SJCRH30 (cell line): ENCODE measurements at regions not wholly inside any gene's neighbourhood (a gene's known extent, or its start where the extent isn't known, plus 50 kb on each side); places are given as distances from the start of the nearest gene placed in this dataset.

Experiments used
- DNase-seq, 2 experiments: peaks; one replicate each; pipeline ENCODE4 v3.0.0-alpha.2; 2015 to 2020
- H3K27ac ChIP-seq: fragments of 250-450 bp; sonication (Bioruptor Pico); 2 replicates; pipeline ENCODE4 v1.5.1; 2020; ENCODE audit warnings: mild to moderate bottlenecking, moderate library complexity
- H3K27me3 ChIP-seq: fragments of 250-450 bp; sonication (Bioruptor Pico); 2 replicates; pipeline ENCODE4 v1.5.1; 2020; ENCODE audit warnings: mild to moderate bottlenecking, moderate library complexity
- H3K36me3 ChIP-seq: fragments of 250-450 bp; sonication (Bioruptor Pico); 2 replicates; pipeline ENCODE4 v1.5.1; 2020; ENCODE audit warnings: mild to moderate bottlenecking, moderate library complexity
- H3K4me1 ChIP-seq: fragments of 250-450 bp; sonication (Bioruptor Pico); 2 replicates; pipeline ENCODE4 v1.5.1; 2020; ENCODE audit warnings: mild to moderate bottlenecking, moderate library complexity
- H3K4me3 ChIP-seq: fragments of 250-450 bp; sonication (Bioruptor Pico); 2 replicates; pipeline ENCODE4 v1.5.1; 2020; ENCODE audit warnings: mild to moderate bottlenecking, moderate library complexity
- H3K9me3 ChIP-seq: fragments of 250-450 bp; sonication (Bioruptor Pico); replicated peaks from 2 replicates; pipeline ENCODE4 v1.5.1; 2020; ENCODE audit warnings: mild to moderate bottlenecking, moderate library complexity

DNA sequence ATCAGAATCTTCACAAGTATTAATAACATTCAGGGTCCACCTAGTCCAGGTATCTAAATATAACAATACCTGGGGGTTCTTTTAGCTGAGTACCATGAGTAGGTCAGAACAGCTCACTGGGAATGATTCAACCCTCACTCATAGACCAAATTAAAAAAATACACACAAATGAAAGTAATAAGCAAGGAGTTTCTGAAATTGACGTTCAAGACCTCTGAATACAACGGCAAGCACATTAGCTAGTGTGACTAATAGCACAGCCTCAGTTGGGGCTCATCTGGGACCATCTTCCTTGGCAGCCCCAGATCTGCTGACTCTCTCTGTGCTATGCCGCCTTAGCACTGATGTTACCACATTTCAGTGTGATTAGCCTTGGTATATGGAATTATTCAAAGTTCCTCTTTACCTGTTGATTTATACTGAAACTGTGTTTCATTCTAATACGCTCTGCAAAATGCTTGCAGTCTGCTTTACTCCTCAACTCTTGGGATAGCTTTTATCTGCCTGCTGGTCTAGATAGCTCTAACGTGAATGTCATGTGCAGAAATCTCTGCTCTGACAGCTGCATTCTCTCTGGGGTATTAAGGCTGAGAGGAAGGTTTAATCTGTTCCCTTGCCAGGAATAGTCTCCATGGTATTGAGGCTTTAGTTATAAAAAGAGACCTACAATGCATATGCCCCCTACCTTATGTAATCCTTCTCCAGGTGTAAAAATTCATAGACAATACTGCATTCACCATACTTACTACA is 153.3 kb downstream of the METTL4 start:
- Histone ChIP-seq H3K4me1 (peaks cover 13% of the 10 kb centered on the region), H3K27me3 (no peaks in the 10 kb centered on the region), H3K36me3 (no peaks in the 10 kb centered on the region), H3K27ac (0 out of 2 replicates have a peak overlapping the region, but pooled peaks have one; percentile 4), H3K4me3 (no peak overlapping the region), H3K9me3 (no peaks in the 10 kb centered on the region)
- DNase-seq: peak; percentile 17 to 51

- Histone ChIP-seq H3K4me3 (no peak overlapping the region), H3K27ac (no peak overlapping the region), H3K4me1 (peaks cover 13% of the 10 kb centered on the region), H3K27me3 (no peaks in the 10 kb centered on the region), H3K9me3 (no peaks in the 10 kb centered on the region), H3K36me3 (no peaks in the 10 kb centered on the region)
- no peak for DNase-seq
Observed at GRCh38 chr18:2420367-2420766, 150.9 kb downstream of the METTL4 start.

- H3K27me3 ChIP-seq: no peaks in the 10 kb centered on the region
- H3K4me3 ChIP-seq: no peak overlapping the region
- no peak overlapping the region for H3K27ac ChIP-seq
- DNase-seq: no peak
- no peaks in the 10 kb centered on the region for H3K9me3 ChIP-seq
- H3K36me3 ChIP-seq: no peaks in the 10 kb centered on the region
- H3K4me1 ChIP-seq: peaks cover 5% of the 10 kb centered on the region
Observed at GRCh38 chr18:2423761-2424160, 147.5 kb downstream of the METTL4 start.

GRCh38 chr18:2424420-2424819 is 146.9 kb downstream of the METTL4 start:
- no peak for DNase-seq
- no peaks in the 10 kb centered on the region for H3K27me3 ChIP-seq
- peaks cover 4% of the 10 kb centered on the region for H3K4me1 ChIP-seq
- no peaks in the 10 kb centered on the region for H3K36me3 ChIP-seq
- H3K27ac ChIP-seq: no peak overlapping the region
- H3K9me3 ChIP-seq: no peaks in the 10 kb centered on the region
- H3K4me3 ChIP-seq: no peak overlapping the region

DNA sequence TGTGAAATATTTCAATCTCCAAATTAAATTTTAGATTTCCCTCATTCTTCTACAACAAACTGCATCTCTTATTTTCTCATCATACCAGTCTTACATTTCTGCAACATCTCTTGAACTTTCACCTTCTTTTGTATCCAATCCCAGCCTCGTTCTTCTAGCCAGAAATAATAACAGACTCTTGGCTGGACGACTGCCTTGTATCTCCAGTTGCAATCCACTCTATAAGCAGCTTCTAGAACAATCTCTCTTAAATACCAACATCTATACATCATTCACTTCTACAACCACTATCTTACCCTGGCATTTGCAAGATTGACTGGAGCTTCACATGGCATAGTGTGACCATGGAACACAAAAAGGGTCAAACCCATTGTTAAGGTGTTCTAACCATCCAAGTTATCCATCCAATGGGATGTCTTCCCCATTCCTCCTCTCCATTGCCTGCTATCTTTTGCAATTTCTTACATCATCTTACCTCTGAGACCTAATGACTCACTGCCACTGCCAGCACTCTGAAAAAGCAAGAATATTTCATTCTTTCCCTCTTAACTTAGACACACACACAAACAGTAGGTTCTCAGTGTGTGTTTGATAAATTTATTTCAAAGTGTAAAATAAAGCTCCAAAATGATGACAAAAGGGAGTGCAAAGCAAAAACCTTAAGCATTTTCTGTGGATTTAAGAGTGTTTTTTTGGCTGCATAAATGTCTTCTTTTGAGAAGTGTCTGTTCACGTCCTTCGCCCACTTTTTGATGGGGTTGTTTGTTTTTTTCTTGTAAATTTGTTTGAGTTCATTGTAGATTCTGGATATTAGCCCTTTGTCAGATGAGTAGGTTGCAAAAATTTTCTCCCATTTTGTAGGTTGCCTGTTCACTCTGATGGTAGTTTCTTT is 145.6 kb downstream of the METTL4 start:
- Histone ChIP-seq H3K36me3 (no peaks in the 10 kb centered on the region), H3K9me3 (no peaks in the 10 kb centered on the region), H3K4me1 (peaks cover 4% of the 10 kb centered on the region), H3K27ac (no peak overlapping the region), H3K4me3 (no peak overlapping the region), H3K27me3 (no peaks in the 10 kb centered on the region)
- DNase-seq: no peak

GRCh38 chr18:2430191-2430590 is 141.1 kb downstream of the METTL4 start:
- Histone ChIP-seq H3K27ac (no peak overlapping the region), H3K36me3 (no peaks in the 10 kb centered on the region), H3K4me3 (no peak overlapping the region), H3K4me1 (no peaks in the 10 kb centered on the region), H3K9me3 (no peaks in the 10 kb centered on the region), H3K27me3 (no peaks in the 10 kb centered on the region)
- no peak for DNase-seq

DNA sequence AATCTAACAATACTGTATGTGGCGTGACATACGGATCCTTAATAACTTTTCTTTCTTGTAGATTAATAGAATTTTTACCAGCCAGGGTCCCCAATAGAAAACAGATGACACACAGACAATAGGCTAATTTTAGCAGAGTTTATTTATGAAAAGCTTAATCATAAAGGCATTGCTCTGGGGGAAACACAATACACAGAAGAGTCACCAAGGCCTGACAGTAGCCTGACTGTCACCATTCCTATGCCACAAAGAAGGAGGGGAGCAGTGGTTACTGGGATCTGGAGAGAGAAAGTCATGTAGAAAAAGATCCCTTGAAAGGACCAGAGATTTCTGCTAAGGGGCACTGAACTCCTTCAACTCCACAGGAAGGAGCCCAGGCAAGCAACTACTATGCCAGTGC is 139.5 kb downstream of the METTL4 start:
- no peaks in the 10 kb centered on the region for H3K36me3 ChIP-seq
- no peak overlapping the region for H3K4me3 ChIP-seq
- no peaks in the 10 kb centered on the region for H3K27me3 ChIP-seq
- no peaks in the 10 kb centered on the region for H3K4me1 ChIP-seq
- DNase-seq: no peak
- no peaks in the 10 kb centered on the region for H3K9me3 ChIP-seq
- H3K27ac ChIP-seq: no peak overlapping the region

- Histone ChIP-seq H3K27me3 (no peaks in the 10 kb centered on the region), H3K4me1 (no peaks in the 10 kb centered on the region), H3K36me3 (no peaks in the 10 kb centered on the region), H3K9me3 (no peaks in the 10 kb centered on the region), H3K27ac (no peak overlapping the region), H3K4me3 (no peak overlapping the region)
- no peak for DNase-seq
Observed at GRCh38 chr18:2433366-2433765, 137.9 kb downstream of the METTL4 start.

DNA sequence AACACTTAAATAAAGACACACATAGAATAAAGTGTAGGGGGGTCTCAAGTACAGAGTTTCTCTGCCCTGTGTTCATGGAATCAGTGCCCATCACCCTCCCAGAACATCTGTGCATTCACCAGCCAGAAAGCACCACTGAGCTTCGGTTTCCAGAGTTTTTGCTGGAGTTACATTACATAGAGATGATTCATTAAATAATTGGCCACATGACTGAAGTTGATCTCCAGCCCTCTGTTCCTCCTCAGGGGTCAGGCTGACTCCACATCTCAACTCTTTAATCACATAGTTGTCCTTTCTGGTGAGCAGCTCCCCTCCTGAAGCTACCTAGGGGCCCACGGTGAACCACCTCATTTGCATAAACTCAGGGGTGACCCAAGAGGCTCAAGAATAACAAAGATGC is 129.8 kb downstream of the METTL4 start:
- H3K27ac ChIP-seq: no peak overlapping the region
- H3K27me3 ChIP-seq: no peaks in the 10 kb centered on the region
- no peaks in the 10 kb centered on the region for H3K36me3 ChIP-seq
- H3K9me3 ChIP-seq: no peaks in the 10 kb centered on the region
- H3K4me1 ChIP-seq: no peaks in the 10 kb centered on the region
- H3K4me3 ChIP-seq: no peak overlapping the region
- no peak for DNase-seq

DNA sequence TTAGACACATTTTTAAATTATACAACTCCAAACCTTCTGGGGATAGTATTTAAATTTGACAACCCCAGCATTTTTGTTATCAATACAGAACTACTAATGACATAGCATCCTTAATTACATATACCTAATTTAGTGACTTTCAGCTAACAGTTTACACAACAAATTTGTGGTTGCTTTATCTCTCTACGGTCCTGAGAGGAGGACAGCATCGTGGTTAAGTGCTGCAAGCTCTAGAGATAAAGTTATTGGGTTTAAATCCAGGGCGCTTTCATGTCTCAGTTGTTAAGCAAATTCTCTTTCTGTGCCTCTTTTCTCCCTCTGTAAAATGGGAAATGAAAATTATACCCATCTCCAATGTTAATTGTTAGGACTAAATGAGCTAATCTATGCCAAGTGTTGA is 129.3 kb downstream of the METTL4 start:
- Histone ChIP-seq H3K27me3 (no peaks in the 10 kb centered on the region), H3K27ac (no peak overlapping the region), H3K36me3 (no peaks in the 10 kb centered on the region), H3K4me3 (no peak overlapping the region), H3K4me1 (no peaks in the 10 kb centered on the region), H3K9me3 (no peaks in the 10 kb centered on the region)
- no peak for DNase-seq

- H3K4me1 ChIP-seq: no peaks in the 10 kb centered on the region
- H3K36me3 ChIP-seq: no peaks in the 10 kb centered on the region
- DNase-seq: no peak
- H3K27me3 ChIP-seq: no peaks in the 10 kb centered on the region
- no peak overlapping the region for H3K27ac ChIP-seq
- no peaks in the 10 kb centered on the region for H3K9me3 ChIP-seq
- no peak overlapping the region for H3K4me3 ChIP-seq
Observed at GRCh38 chr18:2442726-2443275, 128.5 kb downstream of the METTL4 start.

DNA sequence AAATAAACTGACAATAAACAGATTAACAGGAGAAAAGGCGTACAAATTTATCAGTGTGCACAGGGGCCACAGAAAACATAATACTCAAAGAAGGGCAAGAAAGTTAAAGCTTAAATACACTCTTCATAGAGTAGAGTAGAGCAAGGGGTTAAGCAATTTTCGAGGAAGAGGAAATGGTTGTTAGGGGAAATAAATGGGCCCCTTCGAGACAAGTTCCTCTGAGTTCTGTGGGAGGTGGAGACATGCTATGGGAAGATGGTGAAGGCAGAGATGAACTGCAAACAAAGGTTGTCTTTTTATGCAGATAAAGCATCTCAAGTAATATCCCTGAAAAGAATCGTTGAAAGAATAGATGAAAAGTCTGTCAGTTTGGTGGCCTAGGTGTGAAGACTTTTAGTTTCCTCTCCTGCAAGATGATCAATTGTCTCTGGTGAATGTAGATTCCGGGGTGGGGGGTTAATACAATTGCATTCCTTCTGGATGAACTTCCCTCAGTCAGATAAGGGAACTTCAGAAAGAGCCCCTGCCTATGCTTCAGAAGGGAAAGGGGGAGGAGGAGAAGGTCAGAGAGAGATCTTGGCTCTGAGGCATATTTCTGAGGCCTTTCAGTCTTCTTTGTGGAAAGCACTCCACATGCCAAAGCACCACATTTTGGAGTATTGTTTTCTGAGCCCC is 127.0 kb downstream of the METTL4 start:
- Histone ChIP-seq H3K4me1 (no peaks in the 10 kb centered on the region), H3K9me3 (no peaks in the 10 kb centered on the region), H3K27ac (no peak overlapping the region), H3K36me3 (no peaks in the 10 kb centered on the region), H3K27me3 (no peaks in the 10 kb centered on the region), H3K4me3 (no peak overlapping the region)
- no peak for DNase-seq

GRCh38 chr18:2448565-2449151 is 122.6 kb downstream of the METTL4 start:
- Histone ChIP-seq H3K4me3 (no peak overlapping the region), H3K36me3 (no peaks in the 10 kb centered on the region), H3K27me3 (no peaks in the 10 kb centered on the region), H3K9me3 (no peaks in the 10 kb centered on the region), H3K27ac (no peak overlapping the region), H3K4me1 (no peaks in the 10 kb centered on the region)
- no peak for DNase-seq

DNA sequence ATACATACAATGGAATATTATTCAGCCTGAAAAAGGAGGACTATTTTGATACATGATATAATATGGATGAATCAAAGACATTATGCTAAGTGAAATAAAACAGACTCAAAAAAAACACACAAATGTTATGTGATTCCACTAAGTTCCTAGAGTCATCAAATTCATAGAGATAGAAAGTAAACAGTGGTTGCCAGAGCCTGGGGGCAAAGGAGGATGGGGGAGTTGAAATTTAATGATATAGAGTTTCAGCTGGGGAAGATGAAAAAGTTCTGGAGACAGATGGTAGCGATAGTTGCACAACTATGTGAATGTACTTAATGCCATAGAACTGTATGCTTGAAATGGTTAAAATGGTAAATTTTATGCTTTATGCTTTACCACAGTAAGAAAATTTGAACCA is 119.7 kb downstream of the METTL4 start:
- H3K27me3 ChIP-seq: no peaks in the 10 kb centered on the region
- H3K4me1 ChIP-seq: no peaks in the 10 kb centered on the region
- H3K36me3 ChIP-seq: no peaks in the 10 kb centered on the region
- no peaks in the 10 kb centered on the region for H3K9me3 ChIP-seq
- H3K4me3 ChIP-seq: no peak overlapping the region
- no peak overlapping the region for H3K27ac ChIP-seq
- peak in 1 of 2 experiments; percentile 15 for DNase-seq
